Ramos (cell line): ENCODE measurements at regions not wholly inside any gene's neighbourhood (a gene's known extent, or its start where the extent isn't known, plus 50 kb on each side); places are given as distances from the start of the nearest gene placed in this dataset.

Source experiments
- in situ Hi-C: fragments of 300-500 bp; cut with MboI; formaldehyde crosslinking; loops from one replicate; pipeline ENCODE4 v1.14.3; 2022; ENCODE audit warnings: low sequenced_read_pairs; ENCODE audit not compliant: unreplicated experiment

GRCh38 chr3:164477403-164477802 lies 600.9 kb downstream of the SI start:
- in situ Hi-C loops, result no loop called here

DNA sequence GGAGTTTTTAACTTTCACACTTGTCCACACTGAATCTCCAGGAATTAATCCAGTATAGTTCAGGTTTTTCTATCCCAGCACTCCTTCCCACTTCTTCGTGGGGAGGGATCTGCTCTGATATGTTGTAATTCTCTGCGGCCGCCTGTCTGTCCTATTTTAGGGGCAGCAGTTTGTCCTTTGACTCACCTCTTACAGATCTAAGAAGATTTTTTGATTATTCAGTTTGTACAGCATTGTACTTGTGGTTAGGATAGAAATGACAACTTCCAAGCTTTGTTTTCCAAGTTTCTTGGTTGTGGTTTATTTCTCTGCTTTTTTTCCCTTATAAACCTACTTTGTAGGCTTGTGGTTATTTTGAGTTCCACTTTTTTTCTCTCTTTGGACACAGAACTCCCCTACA lies 601.7 kb downstream of the SI start:
- in situ Hi-C loops, result no loop called here

- in situ Hi-C loops, result no loop called here
Observed at GRCh38 chr3:164470471-164470870, 607.8 kb downstream of the SI start.

DNA sequence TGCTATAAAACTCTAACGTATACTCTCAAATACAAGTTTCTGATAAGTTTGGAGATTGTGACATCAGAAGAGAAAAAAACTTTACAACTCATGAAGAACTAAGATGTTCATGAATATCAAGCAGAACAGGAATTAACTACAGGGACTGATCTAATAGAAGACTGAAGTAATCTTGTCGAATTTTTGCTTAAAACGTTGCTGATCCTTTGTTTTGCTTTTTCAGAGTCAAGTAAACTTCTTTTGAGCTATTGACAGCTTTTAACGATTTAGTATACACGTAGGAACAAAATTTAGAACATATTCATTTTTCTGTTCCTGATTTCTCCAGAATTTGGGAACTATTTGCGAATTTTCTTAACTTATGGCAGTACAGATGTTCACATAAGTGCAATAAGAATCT lies 610.2 kb downstream of the SI start:
- in situ Hi-C loops, result no loop called here

- in situ Hi-C loops, result no loop called here
Observed at GRCh38 chr3:164467007-164467406, 611.3 kb downstream of the SI start.

- in situ Hi-C loops, result no loop called here
Observed at GRCh38 chr3:164465172-164465571, 613.1 kb downstream of the SI start.

DNA sequence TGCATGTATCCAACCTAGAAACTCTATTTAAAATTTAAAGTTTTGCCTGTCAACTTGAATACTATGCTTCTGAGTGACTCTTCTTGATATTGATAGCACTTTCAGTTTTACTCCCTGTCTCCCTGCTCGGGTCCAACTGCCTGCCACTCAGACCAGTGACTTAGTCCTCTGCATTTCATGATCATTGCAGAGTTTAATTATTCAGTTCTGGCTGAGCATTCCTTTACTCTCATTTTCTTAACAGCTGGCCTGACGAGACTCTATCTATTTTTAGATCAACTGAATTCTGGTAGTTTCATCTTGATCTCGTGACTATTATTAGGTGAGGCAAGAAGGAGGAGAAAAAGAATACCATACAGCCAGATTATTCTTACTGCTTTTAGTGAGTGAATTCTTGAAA lies 617.4 kb downstream of the SI start:
- in situ Hi-C loops, result no loop called here

- in situ Hi-C loops, result no loop called here
Observed at GRCh38 chr3:164459521-164460151, 618.7 kb downstream of the SI start.

DNA sequence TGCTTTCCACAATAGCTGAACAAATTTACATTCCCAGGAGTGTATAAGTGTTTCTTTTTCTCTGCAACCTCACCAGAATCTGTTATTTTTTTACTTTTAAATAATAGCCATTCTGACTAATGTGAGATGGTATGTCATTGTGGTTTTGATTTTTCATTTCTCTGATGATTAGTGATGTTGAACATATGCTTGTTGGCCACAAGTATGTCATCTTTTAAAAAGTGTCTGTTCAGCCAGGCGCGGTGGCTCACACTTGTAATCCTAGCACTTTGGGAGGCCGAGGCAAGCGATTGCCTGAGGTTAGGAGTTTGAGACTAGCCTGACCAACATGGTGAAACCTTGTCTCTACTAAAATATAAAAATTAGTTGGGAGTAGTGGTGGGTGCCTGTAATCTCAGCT lies 619.3 kb downstream of the SI start:
- in situ Hi-C loops, result no loop called here

- in situ Hi-C loops, result no loop called here
Observed at GRCh38 chr3:164453714-164454113, 624.6 kb downstream of the SI start.

DNA sequence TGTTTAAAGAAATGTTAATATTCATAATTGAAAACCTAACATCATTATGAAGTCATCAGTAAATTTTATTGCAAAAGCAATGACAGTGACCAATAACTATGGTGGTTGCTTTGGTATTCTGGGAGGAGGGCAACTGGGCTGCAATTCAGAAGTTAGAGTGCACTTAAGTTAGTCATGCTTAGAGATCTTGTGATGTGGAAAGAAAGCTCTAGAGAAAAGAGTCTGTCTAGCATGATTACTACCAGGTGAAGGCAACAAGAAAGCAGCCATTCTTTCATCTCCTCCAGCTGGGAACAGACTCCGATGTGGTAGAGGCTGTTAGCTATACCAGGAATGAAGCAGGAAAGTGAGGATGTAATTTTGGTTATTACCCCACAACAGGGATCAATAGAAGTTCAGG lies 625.6 kb downstream of the SI start:
- in situ Hi-C loops, result no loop called here

DNA sequence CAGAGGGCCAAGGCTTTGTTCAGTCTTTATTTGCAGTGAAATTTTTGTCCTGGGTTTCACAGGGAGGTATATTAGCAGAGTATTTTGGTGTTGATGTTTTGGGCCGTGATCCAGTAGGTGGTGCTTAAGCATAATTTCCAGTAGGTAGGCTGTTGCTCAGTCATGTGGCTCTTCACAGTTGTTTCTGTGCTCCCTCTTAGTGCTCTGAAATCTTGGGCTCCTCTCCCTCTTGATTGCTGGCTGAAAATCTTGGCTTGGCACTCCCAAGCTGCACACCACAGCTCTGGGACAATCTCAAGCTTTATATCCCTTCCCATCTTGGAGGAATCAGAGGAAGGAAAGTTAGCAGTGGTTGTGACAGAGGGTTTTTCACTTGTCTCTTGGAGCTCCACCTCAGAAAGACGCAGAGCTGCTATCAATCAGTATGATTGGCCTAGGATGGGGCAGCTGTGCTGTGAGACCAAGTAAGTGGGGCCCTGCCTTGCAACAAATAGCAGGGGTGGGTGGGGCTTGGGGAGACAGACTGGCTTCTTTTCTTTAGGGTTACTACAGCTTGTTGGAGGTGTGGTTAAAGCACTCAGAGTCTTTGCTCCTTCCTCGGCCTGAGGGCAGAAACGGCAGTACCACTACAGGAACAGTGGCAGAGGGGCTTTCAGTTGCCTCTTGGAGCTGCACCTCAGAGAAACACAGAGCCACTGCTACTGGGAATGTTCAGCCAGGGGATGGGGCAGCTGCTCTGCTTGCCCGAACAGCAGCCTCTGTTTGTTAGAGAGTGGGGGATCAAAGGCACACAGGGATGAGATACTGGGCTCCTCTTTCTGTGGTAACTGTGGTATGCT lies 627.0 kb downstream of the SI start:
- in situ Hi-C loops, result no loop called here

GRCh38 chr3:164450276-164450905 lies 627.9 kb downstream of the SI start:
- in situ Hi-C loops, result no loop called here

DNA sequence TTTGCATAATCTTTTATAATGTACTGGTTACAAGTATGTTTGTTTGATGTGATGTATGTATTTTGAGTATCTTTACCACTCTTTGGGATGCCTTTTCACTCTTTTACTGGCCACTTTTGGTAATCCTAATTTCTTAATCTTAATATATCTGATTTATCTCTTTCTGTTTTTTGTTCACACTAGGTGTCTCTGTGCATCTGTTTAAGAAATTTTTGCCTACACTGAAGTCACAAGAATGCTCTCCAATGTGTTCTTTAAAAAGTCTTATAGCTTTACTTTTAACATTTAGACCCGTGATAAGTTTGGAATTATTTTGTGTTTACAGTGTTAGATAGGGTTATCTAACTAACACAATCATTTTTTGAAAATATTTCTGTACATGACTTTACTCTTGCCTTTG lies 659.1 kb downstream of the SI start:
- in situ Hi-C loops, result no loop called here

DNA sequence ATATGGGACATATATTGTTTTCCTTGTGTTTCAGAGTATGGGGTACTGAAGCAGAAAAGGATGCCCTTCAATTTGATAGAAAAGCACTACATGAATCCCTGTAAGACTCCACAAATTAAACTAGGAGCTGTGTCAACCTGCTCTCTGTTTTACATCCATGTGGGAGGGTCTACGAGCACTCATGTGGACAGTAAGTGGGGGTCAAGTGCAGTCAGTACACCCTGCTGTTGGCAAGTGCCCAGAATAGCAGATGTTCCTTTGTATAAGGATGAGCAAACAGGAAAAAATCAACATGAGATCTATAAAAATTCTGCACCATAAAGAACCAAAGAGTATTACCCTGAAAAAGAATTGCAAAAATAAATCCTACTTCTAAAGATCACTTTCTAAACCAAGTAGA lies 659.9 kb downstream of the SI start:
- in situ Hi-C loops, result no loop called here

GRCh38 chr3:164417955-164418354 lies 660.3 kb downstream of the SI start:
- in situ Hi-C loops, result no loop called here

DNA sequence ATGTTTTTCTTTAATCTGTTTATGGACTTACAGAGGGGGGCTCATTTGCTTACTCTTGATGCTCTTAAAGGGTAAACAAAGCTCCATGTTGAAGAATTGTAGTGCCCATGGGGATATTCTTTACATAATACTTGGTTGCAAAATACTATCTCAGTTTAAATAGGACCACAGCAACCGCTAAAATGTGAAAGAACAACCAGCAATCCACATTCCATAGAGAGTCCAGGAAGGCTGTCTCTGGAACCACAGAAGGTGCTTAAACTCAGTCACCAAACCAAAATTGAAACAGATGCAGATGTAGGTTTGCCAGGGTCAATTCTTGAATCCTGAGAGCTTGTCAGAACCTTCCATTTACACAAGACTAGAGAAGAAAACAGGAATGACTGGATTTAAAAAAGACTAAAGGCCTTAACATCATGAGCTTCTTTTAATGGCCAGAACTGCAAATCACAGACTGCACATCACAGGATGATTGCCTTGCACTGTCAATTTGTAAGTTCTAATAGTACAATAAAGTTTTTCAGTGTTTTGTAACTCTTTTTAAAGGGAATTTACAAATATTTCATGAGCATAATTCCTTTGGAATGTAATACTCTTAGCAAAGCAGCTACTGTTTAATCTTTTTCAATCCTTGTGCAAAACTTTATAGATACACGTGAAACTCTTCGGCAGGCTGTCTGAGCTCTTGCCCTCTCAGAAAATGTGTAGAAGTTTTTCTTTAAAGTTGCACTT lies 661.6 kb downstream of the SI start:
- in situ Hi-C loops, result no loop called here

DNA sequence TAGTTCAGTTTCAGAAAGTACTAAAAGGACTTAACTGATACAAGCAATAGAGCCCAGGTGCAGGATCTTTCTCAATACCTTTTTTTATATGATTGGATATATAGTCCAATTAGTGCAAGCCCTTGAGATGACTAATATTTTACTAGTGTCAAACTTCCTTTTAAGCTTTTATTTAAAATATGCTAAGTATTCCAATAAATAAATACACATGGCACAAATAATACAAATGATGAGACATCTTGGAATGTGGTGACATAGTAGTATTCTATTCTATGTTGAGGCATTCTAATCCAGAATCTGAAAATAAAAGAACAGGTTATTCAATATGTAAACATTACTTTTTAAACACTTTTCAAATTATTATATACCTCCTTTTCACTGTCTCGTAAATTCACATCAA lies 670.0 kb downstream of the SI start:
- in situ Hi-C loops, result no loop called here

DNA sequence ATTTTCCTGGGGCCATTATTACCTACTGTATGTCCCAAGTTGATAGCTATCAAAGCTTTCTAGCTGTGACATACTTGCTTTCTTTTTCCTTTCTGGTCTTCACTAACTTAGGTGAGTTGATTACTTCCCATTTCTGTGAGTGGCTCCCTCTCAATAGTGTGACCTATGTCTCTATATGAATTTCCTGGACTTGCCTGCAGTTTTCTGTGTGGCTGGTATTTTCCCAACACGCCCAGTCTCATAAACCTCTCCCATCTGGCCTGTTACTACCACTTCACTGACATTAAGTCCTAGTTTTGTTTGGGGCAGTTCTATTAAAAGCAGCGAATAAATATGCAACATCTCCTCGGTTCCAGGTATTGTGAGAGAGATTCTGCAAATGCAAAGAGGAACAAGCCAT lies 671.2 kb downstream of the SI start:
- in situ Hi-C loops, result no loop called here

DNA sequence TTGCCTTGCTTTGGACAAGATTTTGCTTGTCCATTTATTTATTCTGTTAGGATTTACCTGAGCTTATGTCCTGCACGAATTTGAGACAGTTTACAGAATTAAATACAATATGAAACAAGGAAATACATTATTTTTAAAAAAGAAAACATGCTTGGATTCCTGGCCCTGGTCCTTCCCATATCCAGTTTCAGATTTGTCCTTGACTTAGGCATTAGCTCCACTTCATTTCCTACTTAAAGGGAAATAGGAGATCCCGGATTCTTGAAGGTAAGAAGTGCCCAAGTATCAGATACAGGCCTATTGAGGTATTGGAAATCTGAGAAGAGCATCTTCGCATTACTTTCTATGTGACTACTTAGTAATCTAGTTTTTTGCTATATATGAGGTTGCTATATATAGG lies 672.0 kb downstream of the SI start:
- in situ Hi-C loops, result no loop called here

- in situ Hi-C loops, result no loop called here
Observed at GRCh38 chr3:164401923-164402322, 676.4 kb downstream of the SI start.
